ENCODE measurements at regions not wholly inside any gene's neighbourhood (a gene's known extent, or its start where the extent isn't known, plus 50 kb on each side); places are given as distances from the start of the nearest gene placed in this dataset.

- Histone ChIP-seq H3K36me3 (no peaks in the 10 kb centered on the region), H3K27ac (no peak overlapping the region), H3K27me3 (ENCODE audit: low read depth) (no peaks in the 10 kb centered on the region), H3K4me3 (no peak overlapping the region), H3K4me1 (no peaks in the 10 kb centered on the region), H3K9me3 (no peaks in the 10 kb centered on the region)
- ATAC-seq: no peak
- no peak for TF ChIP-seq CTCF (IDR thresholded peaks at IDR 0.05)
- no peak for DNase-seq
- intact Hi-C loops (cut with DNase I): no loop called here
These were observed 834.5 kb downstream of the FAM181B start for GRCh38 chr11:81899156-81899555.

DNA sequence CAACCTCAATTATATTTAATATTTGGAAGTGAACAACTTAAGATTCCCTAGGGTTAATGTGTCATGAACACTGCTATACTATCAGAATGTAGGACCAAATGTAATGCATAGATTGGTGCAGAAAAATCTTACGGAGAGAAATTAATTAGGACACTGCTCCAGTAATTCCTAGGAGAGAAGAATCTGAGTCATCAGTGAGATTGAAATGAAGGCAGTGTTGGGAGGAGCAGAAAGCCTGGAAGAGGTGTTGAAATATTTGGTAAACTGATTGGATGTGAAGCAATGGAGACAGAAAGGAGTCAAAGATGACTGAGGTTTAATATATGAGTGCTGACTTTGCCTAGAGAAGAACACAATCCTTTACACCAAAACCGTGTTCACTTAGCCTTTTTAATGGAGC lies 836.0 kb downstream of the FAM181B start:
- H3K36me3 ChIP-seq: no peaks in the 10 kb centered on the region
- H3K27ac ChIP-seq: no peak overlapping the region
- ATAC-seq (no peak), DNase-seq (no peak)
- H3K27me3 ChIP-seq (ENCODE audit: low read depth): no peaks in the 10 kb centered on the region
- intact Hi-C loops (cut with DNase I): no loop called here
- no peaks in the 10 kb centered on the region for H3K9me3 ChIP-seq
- no peaks in the 10 kb centered on the region for H3K4me1 ChIP-seq
- no peak for TF ChIP-seq CTCF (IDR thresholded peaks at IDR 0.05)
- H3K4me3 ChIP-seq: no peak overlapping the region

- H3K27me3 ChIP-seq (ENCODE audit: low read depth): no peaks in the 10 kb centered on the region
- H3K4me1 ChIP-seq: no peaks in the 10 kb centered on the region
- intact Hi-C loops (cut with DNase I): no loop called here
- no peak for DNase-seq
- no peak overlapping the region for H3K4me3 ChIP-seq
- no peaks in the 10 kb centered on the region for H3K9me3 ChIP-seq
- H3K36me3 ChIP-seq: no peaks in the 10 kb centered on the region
- H3K27ac ChIP-seq: no peak overlapping the region
- no peak for ATAC-seq
- no peak for TF ChIP-seq CTCF (IDR thresholded peaks at IDR 0.05)
These were observed 838.4 kb downstream of the FAM181B start for GRCh38 chr11:81895258-81895657.

GRCh38 chr11:81892770-81893635 lies 840.7 kb downstream of the FAM181B start:
- no peaks in the 10 kb centered on the region for H3K4me1 ChIP-seq
- no peak for TF ChIP-seq CTCF (IDR thresholded peaks at IDR 0.05)
- ATAC-seq: no peak
- no peaks in the 10 kb centered on the region for H3K27me3 ChIP-seq (ENCODE audit: low read depth)
- intact Hi-C loops (cut with DNase I): no loop called here
- DNase-seq: no peak
- no peak overlapping the region for H3K27ac ChIP-seq
- H3K4me3 ChIP-seq: no peak overlapping the region
- H3K36me3 ChIP-seq: no peaks in the 10 kb centered on the region
- no peaks in the 10 kb centered on the region for H3K9me3 ChIP-seq

DNA sequence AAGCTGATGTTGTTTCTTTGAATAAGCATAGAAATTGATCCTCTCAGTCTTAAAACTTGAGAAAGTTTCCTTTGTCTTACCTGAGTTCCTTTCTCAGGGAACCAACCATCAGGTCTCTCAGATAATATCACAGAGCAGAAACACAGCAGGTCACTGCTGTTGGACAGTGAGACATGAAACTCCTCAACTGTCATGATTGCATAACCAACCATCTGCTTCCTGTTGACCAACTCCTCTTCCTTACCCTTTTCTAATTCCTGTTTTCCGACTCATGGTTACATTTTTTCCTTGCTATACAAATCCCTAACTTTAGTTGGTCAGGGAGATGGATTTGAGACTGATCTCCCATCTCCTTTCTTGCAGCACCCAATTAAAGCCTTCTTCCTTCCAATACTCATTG lies 845.3 kb downstream of the FAM181B start:
- Histone ChIP-seq H3K9me3 (no peaks in the 10 kb centered on the region), H3K27ac (no peak overlapping the region), H3K4me1 (no peaks in the 10 kb centered on the region), H3K4me3 (no peak overlapping the region), H3K27me3 (ENCODE audit: low read depth) (no peaks in the 10 kb centered on the region), H3K36me3 (no peaks in the 10 kb centered on the region)
- no peak for ATAC-seq
- intact Hi-C loops (cut with DNase I): no loop called here
- no peak for DNase-seq
- no peak for TF ChIP-seq CTCF (IDR thresholded peaks at IDR 0.05)

All from lower lobe of right lung (tissue), 2 donors.